Left lobe of liver (tissue), 2 donors: ENCODE measurements at regions not wholly inside any gene's neighbourhood (a gene's known extent, or its start where the extent isn't known, plus 50 kb on each side); places are given as distances from the start of the nearest gene placed in this dataset.

Source experiments
- ATAC-seq: fragments of 200-7000 bp; cut with Tn5 transposase; one replicate; pipeline ENCODE4 v1.9.1; 2020; ENCODE audit warnings: mild to moderate bottlenecking, moderate library complexity
- DNase-seq: peaks from one replicate; pipeline ENCODE4 v3.0.0-alpha.2; 2020; ENCODE audit warnings: low spot score
- donor health status: DM: no; HTN: no; CAD: no; lungs with moderate emphysema.
- donor health status: DM: no; HTN: yes; CAD: no.

DNA sequence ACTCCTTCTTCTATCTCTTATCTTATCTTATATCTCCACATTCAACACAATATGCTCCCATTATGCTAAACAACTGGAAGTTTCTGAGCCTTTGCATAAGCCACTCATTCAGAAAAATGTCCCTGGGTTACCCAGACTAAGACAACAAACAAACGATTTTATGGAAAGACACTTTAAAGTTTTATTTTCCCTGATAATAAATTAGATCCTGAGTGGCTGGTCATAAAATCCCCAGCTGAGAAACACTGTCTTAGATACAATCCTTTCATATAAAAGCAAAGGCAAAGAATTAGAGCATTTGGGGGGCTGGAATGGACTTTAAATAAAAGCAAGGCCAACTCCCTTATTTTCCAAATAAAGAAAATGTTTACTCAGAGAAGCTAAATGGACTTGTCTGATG lies 322.3 kb downstream of the GBE1 start:
- ATAC-seq = no peak
- DNase-seq = no peak

GRCh38 chr3:81437683-81438082 lies 323.8 kb downstream of the GBE1 start:
- DNase-seq (no peak), ATAC-seq (no peak)

DNA sequence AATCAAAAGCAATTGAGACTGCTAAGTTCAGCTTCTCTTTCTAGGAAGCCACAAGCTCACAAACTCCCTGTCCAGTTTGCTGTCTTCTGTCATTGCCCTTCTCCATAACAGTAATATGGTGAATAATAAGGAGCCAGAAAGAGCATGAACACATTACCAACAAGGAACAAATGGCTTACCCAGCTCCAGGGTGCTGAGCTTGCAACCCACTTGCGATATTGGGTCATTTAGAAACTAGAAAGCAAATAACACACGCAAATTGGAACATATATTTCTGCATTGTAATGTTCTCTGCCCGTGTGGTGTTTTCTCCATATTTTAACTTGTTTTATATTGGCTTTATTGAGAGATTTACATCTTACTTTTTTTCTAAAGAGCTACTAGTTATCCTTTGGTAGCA lies 325.3 kb downstream of the GBE1 start:
- DNase-seq (no peak), ATAC-seq (no peak)

DNA sequence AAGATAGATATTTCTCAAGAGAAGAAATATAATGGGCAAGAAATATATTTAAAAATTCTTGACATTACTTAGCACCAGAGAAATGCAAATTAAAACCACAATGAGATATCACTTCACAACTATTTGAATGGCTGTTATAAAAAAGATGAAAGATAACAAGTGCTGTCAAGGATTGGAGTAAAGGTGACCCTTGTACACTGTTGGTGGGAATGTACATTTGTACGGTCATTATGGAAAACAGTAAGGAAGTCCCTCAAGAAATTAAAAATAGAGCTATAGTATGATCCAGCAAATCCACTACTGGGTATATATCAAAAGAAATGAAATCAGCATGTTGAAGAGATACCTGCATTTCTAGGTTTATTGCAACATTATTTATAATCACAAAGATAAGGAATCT lies 326.4 kb downstream of the GBE1 start:
- ATAC-seq = no peak
- DNase-seq = no peak

DNA sequence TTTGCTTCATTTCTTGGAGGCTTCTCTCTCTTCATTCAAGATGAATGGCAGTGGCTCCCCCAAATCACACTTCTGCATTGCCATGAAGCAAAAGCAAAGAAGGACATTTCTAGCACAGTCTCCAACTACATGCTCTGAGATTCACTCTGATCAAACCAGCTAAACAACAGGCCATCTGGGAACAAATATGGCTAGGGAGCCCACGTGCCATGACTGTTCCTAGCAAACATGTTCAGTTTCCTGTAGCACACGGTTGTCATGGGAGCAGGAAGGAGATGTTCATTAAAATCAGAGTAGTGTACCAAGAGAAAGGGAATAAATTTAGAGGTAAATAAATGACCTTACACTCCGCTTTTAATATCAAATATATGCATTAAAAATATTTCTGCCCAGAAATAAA lies 327.3 kb downstream of the GBE1 start:
- DNase-seq (no peak), ATAC-seq (no peak)

GRCh38 chr3:81433675-81434074 lies 327.8 kb downstream of the GBE1 start:
- no peak for DNase-seq
- no peak for ATAC-seq

GRCh38 chr3:81432456-81432855 lies 329.0 kb downstream of the GBE1 start:
- DNase-seq (no peak), ATAC-seq (no peak)

GRCh38 chr3:81426826-81427577 lies 334.4 kb downstream of the GBE1 start:
- no peak for ATAC-seq
- no peak for DNase-seq

DNA sequence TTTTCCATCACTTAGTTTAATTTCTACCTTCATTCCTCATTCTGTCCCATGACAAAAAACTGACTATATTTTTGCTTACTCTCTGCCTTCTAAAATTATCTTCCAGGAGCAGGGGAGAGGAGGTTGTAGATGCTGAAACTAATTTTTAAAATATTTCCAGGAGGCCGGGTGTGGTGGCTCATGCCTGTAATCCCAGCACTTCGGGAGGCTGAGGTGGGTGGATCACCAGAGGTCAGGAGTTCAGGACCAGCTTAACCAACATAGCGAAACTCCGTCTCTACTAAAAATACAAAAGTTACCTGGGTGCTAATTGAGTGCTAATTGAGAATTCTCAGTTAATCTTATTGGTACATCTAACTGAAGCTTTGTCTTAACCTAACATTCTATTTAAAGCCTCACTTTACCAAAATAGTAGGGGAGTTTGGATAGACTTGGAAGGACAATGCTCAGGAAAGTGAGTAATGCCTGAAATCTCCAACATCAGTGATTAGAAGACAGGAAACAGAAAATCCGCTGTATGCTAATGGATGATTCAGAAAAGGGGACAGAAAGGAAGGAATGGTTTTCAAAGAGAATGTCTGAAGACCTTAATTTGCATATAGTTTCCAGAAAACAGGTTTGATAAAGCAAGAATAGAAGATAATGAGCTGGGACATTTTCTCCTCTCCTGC lies 336.1 kb downstream of the GBE1 start:
- DNase-seq (no peak), ATAC-seq (no peak)

DNA sequence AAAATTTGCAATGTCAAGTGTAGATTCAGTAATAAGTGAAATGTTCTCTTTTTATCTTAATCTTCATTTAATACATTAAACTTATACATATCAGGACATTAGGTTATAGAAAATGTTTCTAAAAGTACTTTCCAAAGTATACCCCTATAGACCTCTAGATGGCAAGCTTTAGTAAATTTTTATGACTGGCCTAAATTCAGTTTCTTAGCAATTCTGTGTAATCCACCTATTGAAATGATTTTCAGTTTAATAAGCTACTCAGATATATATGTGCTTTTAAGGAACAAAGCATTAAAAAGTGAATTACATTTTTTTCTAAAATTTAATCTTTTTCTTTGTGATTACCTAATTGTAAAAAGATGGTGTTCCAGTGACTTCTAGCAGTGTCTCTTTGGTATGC lies 342.2 kb downstream of the GBE1 start:
- no peak for DNase-seq
- peak; percentile 57 for ATAC-seq

DNA sequence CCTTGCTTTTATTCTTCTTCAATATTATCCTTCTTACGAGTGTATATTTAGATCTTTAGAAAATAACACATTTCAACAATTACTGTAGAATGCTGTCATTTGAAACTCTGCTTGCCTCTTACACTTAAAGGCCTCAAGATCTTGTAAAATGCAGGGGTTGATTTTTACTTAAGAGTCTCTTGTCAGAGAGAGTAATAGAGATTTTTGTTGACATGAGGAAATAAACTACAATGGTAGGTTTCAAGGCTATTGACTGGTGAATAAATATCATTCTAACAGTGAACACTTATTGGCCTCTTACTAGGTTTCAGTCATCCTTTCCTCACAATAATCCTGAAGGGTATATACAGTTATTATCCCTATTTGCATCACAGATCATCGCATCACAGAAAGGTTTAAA lies 344.6 kb downstream of the GBE1 start:
- DNase-seq = no peak
- no peak for ATAC-seq

DNA sequence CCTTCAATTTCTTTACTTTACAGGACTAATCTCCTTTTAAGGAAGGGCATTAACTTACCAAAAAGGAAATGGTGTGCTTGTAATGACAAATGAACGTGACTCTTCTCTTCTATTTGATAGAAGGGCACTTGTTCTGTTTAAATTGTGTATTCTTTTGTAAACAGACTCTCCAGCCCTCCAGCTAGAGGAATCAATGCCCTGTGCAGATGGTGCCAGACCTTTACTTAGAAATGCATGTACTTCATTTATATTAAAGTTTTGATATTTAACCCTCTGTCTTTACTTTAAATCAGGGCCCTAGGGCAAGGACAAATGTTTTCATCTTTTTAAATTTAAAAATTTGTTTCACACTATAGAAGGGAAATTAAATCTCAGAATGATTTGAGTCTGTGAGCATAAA lies 355.1 kb downstream of the GBE1 start:
- ATAC-seq (no peak), DNase-seq (no peak)

GRCh38 chr3:81395739-81396513 lies 365.5 kb downstream of the GBE1 start:
- no peak for ATAC-seq

DNA sequence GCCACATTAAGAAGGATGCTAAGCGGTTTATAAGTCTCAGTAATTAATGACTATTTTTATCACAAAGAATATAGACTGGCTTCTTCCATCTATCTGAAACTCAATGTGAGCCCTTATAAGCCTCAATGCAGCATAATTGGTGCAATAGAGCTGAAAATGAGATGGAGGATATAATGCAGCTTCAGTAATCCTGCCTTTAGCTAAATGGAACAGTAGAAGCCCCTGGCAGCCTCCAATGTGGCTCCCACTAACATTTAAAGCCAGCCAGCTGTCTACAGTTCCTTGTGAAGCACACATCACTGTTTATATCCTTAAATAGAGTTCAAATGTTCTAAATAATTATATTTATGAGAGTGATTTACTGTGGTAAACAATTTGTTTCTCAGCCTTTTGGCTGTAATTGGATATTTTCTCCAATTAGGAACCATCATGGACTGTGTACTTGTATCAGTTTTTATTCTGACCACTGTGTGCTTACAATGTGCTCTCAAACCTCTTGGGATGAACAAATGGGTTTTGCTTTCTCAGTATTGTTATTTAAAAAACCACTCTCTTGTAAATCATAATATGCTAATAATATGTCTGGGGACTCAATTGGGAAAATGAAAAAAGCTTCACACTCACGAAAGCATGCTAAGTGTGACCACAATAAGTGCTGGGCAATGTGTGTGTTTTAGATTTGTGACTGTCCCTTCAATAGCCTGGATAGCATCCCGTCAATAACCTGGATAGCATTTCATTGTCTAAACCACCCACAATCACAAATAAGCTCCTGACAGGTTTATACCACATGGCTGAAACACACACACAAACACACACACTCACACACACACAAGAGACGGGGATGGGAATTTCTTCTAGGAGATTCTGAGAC lies 366.6 kb downstream of the GBE1 start:
- DNase-seq = no peak
- ATAC-seq = no peak

More at GRCh38 chr3:81395739-81396513, 365.5 kb downstream of the GBE1 start:
- no peak for DNase-seq

GRCh38 chr3:81393251-81393650 lies 368.2 kb downstream of the GBE1 start:
- ATAC-seq (no peak), DNase-seq (no peak)

- DNase-seq (no peak), ATAC-seq (no peak)
These were observed 370.6 kb downstream of the GBE1 start for GRCh38 chr3:81390796-81391195.

- DNase-seq (no peak), ATAC-seq (no peak)
These were observed 373.3 kb downstream of the GBE1 start for GRCh38 chr3:81388191-81388590.

GRCh38 chr3:81382470-81382869 lies 379.0 kb downstream of the GBE1 start:
- ATAC-seq = peak; percentile 63
- no peak for DNase-seq

GRCh38 chr3:81380234-81380633 lies 381.2 kb downstream of the GBE1 start:
- ATAC-seq (no peak), DNase-seq (no peak)

DNA sequence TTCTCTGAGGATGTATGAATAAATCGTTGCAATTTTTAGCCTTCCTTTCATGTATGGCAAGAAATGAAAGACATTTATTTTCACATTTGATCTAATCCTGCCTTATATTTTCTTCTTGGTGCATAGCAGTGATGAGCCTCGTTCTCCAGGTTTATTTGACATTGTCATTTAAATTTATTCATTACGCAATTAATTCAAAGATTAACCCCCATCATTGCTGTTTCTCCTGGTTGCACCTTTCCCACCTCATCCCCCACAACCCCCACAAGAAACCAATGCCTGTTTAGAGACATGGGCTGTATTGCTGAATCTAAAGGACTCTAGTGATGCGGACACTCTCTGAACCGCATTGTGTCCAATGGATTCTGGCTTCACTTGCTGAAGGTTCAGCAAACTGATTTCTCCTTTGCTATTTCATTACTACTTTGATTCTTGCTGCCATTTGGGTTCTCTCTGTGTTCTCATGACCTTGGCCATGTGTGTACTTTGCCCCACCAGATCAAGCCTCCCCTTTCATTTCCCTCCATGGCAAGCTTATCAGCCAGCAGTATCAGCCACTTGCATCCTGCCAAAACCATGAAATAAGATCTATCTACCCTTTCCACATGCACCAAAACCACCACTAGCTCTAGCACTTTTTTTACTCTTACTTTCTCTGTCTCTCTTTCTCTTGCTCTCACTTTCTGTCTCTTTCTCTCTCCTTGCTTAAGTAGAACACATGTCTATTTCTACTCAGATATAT lies 382.7 kb downstream of the GBE1 start:
- no peak for ATAC-seq
- no peak for DNase-seq
